KMS-11 (cell line): ENCODE measurements at regions not wholly inside any gene's neighbourhood (a gene's known extent, or its start where the extent isn't known, plus 50 kb on each side); places are given as distances from the start of the nearest gene placed in this dataset.

ENCODE experiments used
- H2AFZ ChIP-seq: fragments of 200-600 bp; sonication (generic); 2 replicates; pipeline ENCODE4 v1.6.1; 2016; ENCODE audit warnings: antibody characterized with exemption, mixed run types, low read depth
- H3K27ac ChIP-seq: fragments of 200-600 bp; sonication (generic); 2 replicates; pipeline ENCODE4 v1.6.1; 2016; ENCODE audit warnings: mild to moderate bottlenecking, mixed run types
- H3K27me3 ChIP-seq: fragments of 200-600 bp; sonication (generic); 2 replicates; pipeline ENCODE4 v1.6.1; 2017; ENCODE audit warnings: mild to moderate bottlenecking, low read depth, mixed run types, moderate library complexity; ENCODE audit not compliant: insufficient read depth
- H3K36me3 ChIP-seq: fragments of 200-600 bp; sonication (generic); 2 replicates; pipeline ENCODE4 v1.6.1; 2017; ENCODE audit warnings: mild to moderate bottlenecking, mixed run types; ENCODE audit not compliant: insufficient read depth
- H3K4me1 ChIP-seq: fragments of 200-600 bp; sonication (generic); 2 replicates; pipeline ENCODE4 v1.6.1; 2016; ENCODE audit warnings: mild to moderate bottlenecking, low read depth, mixed run types; ENCODE audit not compliant: poor library complexity, severe bottlenecking
- H3K4me2 ChIP-seq: fragments of 200-600 bp; sonication (generic); 2 replicates; pipeline ENCODE4 v1.7.0; 2016; ENCODE audit warnings: mild to moderate bottlenecking, mixed run types
- H3K4me3 ChIP-seq: fragments of 200-600 bp; sonication (generic); IDR thresholded peaks from 2 replicates; pipeline ENCODE4 v1.6.1; 2017; ENCODE audit warnings: low read depth, low read length, mixed read lengths; ENCODE audit not compliant: insufficient read depth
- H3K79me2 ChIP-seq: fragments of 200-600 bp; sonication (generic); 2 replicates; pipeline ENCODE4 v1.6.1; 2016; ENCODE audit warnings: low read depth, mixed run types; ENCODE audit not compliant: insufficient read depth
- H3K9ac ChIP-seq: fragments of 200-600 bp; sonication (generic); 2 replicates; pipeline ENCODE4 v1.6.1; 2016; ENCODE audit warnings: mild to moderate bottlenecking, mixed run types
- H4K20me1 ChIP-seq: fragments of 200-600 bp; sonication (generic); 2 replicates; pipeline ENCODE4 v1.6.1; 2016; ENCODE audit warnings: mild to moderate bottlenecking, mixed run types; ENCODE audit not compliant: insufficient read depth
- TF ChIP-seq, protein P1 (sequence below): fragments of 200-600 bp; sonication (generic); conservative IDR thresholded peaks from 2 replicates; pipeline ENCODE4 v1.6.1; 2017; ENCODE audit warnings: low read depth, mild to moderate bottlenecking, antibody characterized with exemption, low read length, moderate library complexity, mixed read lengths

DNA sequence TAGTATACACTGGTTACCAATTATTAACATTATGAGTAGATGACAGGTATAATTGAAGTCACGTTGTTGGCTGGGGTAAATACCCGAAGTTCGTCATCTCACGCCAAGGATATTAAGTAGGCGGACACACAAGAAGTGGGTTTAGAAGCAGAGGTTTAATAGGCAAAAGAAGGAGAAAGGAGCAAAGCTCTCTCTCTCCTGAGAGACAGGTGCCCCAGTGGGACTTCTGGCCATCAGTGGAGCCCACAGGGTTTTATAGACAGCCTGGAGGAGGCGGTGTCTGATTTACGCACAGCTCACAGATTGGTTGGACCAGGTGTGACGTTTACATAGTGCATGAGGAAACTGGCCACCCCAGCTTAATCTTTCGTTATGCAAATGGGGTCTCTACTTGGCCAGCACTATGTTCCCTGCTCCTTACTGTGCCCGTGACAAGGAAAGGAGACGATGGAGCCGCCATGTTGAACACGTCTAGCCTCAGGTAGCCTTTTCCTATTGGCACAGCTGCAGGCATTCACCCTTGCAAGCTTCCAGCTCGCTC lies 128.8 kb upstream of the KYNU start:
- no peaks in the 10 kb centered on the region for H3K27me3 ChIP-seq
- no peaks in the 10 kb centered on the region for H3K79me2 ChIP-seq
- H3K27ac ChIP-seq, result no peak overlapping the region
- no peaks in the 10 kb centered on the region for H3K4me1 ChIP-seq
- H3K9ac ChIP-seq, result no peak overlapping the region
- no peak overlapping the region for H2AFZ ChIP-seq
- H3K4me2 ChIP-seq, result no peak overlapping the region
- no peaks in the 10 kb centered on the region for H3K36me3 ChIP-seq
- no peaks in the 10 kb centered on the region for H4K20me1 ChIP-seq
- TF ChIP-seq, protein P1, sequence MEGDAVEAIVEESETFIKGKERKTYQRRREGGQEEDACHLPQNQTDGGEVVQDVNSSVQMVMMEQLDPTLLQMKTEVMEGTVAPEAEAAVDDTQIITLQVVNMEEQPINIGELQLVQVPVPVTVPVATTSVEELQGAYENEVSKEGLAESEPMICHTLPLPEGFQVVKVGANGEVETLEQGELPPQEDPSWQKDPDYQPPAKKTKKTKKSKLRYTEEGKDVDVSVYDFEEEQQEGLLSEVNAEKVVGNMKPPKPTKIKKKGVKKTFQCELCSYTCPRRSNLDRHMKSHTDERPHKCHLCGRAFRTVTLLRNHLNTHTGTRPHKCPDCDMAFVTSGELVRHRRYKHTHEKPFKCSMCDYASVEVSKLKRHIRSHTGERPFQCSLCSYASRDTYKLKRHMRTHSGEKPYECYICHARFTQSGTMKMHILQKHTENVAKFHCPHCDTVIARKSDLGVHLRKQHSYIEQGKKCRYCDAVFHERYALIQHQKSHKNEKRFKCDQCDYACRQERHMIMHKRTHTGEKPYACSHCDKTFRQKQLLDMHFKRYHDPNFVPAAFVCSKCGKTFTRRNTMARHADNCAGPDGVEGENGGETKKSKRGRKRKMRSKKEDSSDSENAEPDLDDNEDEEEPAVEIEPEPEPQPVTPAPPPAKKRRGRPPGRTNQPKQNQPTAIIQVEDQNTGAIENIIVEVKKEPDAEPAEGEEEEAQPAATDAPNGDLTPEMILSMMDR, result no peak
- no peak overlapping the region for H3K4me3 ChIP-seq

DNA sequence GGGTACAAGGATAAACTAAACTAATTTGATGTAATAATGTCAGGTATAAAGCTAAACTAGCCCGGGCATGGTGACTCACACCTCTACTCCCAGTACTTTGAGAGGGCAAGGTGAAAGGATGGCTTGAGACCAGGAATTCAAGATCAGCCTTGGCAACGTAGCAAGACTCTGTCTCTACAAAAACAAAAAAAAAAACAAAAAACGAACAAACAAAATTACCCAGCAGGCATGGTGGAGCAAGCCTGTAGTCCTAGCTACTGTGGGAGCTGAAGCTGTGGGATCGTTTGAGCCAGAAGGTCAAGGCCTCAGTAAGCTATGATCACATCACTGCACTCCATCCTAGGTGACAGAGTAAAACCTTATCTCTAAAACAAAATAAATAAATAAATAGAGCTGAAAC lies 131.8 kb upstream of the KYNU start:
- no peaks in the 10 kb centered on the region for H4K20me1 ChIP-seq
- TF ChIP-seq, protein P1, result no peak
- no peak overlapping the region for H2AFZ ChIP-seq

DNA sequence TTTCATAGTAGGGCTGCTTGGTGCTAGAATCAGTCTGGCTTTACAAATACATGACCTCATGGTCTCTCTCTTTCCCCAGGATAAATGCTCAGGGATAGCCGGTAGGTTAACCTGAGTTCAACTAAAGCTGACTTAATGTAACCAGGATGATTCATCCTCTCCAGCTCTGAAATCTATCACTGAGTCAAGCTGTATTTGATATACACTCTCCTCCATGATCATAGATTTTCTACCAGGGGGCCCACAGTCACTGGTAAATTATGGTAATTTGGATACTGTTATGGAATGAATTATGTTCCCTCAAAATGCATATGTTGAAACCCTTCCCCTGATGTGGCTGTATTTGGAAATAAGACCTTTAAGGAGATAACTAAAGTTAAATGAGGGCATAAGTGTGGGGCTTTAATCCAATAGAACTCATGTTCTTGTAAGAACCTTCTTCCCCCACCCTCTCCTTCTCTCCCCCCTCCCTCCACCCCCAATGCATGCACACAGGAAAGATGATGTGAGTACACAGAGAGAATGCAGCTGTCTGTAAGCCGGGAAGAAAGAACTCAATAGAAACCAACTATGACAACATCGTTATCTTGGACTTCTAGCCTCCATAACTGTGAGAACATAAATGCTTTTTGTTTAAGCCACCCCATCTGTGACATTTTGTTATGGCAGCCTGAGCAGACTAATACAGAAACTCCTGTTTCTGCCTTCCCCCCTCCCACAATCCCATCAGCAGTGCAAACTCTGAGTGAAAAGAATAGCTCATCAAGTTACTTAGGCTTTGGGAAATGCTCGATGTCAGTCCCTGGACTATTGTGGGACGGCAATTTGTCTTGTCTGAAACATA lies 134.9 kb upstream of the KYNU start:
- no peak overlapping the region for H3K4me2 ChIP-seq
- TF ChIP-seq, protein P1, result no peak
- H3K79me2 ChIP-seq, result no peaks in the 10 kb centered on the region
- H3K4me3 ChIP-seq, result no peak overlapping the region
- H3K36me3 ChIP-seq, result no peaks in the 10 kb centered on the region
- H4K20me1 ChIP-seq, result no peaks in the 10 kb centered on the region
- no peaks in the 10 kb centered on the region for H3K4me1 ChIP-seq
- H3K27ac ChIP-seq, result no peak overlapping the region
- no peak overlapping the region for H3K9ac ChIP-seq
- no peaks in the 10 kb centered on the region for H3K27me3 ChIP-seq
- H2AFZ ChIP-seq, result no peak overlapping the region

More for the DNA sequence above, 131.8 kb upstream of the KYNU start:
- H3K4me2 ChIP-seq, result no peak overlapping the region
- no peaks in the 10 kb centered on the region for H3K36me3 ChIP-seq
- no peak overlapping the region for H3K9ac ChIP-seq
- no peak overlapping the region for H3K27ac ChIP-seq
- no peaks in the 10 kb centered on the region for H3K27me3 ChIP-seq
- H3K4me1 ChIP-seq, result no peaks in the 10 kb centered on the region
- H3K79me2 ChIP-seq, result no peaks in the 10 kb centered on the region
- H3K4me3 ChIP-seq, result no peak overlapping the region

DNA sequence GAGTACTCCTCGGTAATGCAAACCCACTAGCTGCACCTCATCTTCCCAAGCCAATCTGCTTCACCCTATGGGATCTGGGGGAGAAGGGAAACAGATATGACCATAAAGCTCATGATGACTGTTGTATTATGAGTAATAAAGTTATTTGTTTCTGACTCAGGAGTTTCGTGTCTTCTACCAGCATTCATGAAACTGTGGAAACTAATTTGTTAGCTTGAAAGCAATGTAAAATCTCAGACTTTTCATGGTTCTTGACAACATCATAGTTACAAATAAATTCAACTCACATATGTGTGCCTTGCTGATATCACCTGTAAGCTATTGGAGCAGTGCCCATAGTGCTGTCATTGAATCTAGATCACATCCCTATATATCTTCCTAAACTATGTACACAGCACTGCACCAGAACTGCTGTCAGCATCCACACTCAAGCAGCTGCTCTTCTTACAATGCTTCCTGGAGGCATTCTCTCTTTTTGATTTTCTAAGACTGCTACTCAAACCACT lies 135.6 kb upstream of the KYNU start:
- Histone ChIP-seq H3K4me3 (no peak overlapping the region), H4K20me1 (no peaks in the 10 kb centered on the region), H3K4me2 (no peak overlapping the region), H2AFZ (no peak overlapping the region), H3K27me3 (no peaks in the 10 kb centered on the region), H3K27ac (no peak overlapping the region), H3K79me2 (no peaks in the 10 kb centered on the region), H3K9ac (no peak overlapping the region), H3K4me1 (no peaks in the 10 kb centered on the region), H3K36me3 (no peaks in the 10 kb centered on the region)
- TF ChIP-seq, protein P1, result no peak
